GM21529 (cell line): ENCODE measurements at regions not wholly inside any gene's neighbourhood (a gene's known extent, or its start where the extent isn't known, plus 50 kb on each side); places are given as distances from the start of the nearest gene placed in this dataset.
"Not testable (repeated sequence)": the region's sequence is repeated elsewhere in the genome, so short reads cannot be mapped to it uniquely, and the experiment has no call there.

Experiments used
- ATAC-seq: cut with Tn5 transposase; IDR thresholded peaks from one replicate; pipeline ENCODE4 v1.9.1; 2021; ENCODE audit not compliant: unreplicated experiment

DNA sequence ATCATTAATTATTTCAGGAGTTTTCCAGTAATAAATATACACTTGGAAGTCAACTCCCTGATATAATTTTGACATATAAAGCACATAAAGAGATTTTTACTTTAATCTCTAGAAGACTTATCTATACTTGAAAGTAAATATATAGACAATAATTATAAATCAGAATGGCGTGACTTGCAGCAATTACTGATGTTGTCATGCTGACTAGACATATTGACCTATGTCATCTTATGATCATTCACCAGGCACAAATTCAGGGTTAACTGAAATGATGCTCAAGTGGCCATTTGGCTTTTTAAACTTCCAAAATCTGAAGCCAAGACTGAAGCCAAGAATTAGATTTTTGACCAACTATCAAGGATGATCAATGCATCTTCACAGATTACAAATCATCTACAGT is 192.2 kb downstream of the MCHR2 start:
- no peak for ATAC-seq

DNA sequence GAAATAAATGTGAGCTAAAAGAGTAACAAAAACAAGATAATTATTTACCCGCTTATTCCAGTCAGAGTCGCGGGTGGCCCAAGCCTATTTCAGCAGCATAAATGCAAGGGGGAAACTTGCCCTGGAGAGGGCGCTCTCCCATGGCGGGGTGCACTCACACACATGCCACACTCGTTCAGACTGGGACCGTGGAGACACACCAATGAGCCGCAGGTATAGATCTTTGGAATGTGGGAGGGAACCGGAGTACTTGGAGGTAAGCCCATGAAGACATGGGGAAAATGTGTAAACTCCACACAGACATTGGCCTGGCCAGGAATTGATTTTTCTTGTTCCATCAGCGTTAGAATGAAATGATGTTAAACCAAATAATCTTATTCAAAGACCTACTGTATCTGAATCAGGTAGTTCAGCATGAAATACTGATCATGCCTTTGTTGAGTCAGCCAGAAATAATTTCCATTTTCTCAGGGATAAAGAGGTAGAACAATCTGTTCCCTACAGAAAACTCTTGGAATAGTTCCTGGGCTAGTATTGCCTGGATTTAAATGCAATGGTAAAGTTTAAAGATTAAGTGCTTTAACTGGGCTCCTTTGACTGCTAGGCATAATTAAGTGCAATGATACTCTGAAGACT is 191.5 kb downstream of the MCHR2 start:
- no peak for ATAC-seq

DNA sequence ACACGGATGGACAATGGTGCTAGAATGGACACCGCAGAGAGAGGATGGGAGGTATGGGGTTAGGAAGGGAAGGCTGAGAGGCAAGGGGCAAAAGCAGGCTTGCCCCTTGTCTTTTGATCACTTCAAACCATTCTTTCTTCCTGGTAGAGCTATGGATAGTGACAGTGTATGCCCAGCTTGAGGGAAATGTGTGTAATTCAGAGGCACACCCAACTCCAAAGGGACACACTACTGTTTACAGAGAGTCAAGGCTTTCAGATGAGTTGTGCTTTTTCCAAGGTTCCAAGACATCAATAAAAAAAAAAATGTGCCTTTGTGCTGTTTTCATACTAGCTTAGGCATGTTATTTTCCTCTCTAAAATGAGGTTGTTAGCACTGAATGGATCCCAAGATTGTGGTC is 185.0 kb downstream of the MCHR2 start:
- ATAC-seq, result no peak

DNA sequence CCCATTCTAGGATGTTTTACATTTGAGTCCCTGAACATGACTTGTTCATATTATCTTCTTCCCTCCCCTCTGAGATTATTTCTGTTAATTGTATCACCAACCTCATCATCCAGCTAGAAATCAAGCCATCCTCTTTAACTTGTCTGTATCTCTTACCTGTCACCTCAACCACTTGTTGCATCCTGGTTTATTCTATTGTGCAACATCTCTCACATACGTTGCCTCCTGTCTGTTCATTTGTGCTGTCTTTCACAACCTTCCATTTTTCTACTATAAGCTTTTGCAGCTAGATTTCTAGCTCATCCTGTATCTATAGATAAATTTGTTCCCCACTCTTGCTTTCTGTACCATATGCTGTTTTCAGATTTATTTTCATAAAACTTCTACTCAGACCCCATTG is 183.7 kb downstream of the MCHR2 start:
- ATAC-seq, result no peak

DNA sequence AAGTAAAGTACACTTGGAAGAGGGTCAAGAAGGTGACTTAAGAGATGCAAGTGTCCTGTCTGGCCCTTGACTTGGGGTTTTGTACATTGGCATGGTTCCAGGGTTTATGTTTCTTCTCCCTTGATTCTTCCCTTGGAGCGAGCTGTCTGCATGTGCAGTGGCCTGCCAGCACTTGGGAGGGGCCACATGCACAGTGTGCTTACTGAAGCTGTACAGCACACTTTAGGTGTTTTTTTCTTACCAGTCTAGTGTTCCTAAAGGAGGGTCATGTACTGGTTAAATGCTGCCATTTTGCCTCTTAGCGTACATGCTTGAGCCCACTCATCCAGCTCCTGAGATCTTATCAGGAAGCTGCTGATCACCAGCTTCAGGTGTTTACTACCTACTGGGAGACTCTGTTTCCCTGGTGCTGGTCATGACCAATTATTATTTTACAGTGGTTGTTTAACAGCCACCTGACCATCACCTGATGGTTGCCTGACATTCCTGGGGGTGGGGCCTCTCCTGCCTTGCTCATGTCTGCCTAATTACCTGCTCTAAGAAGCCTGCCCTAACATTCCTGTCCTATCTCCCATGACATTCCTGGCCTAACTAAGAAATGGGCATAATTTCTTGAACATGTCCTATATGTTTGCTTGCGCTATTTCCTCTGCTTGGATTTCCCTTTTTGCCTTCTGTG is 182.9 kb downstream of the MCHR2 start:
- no peak for ATAC-seq

DNA sequence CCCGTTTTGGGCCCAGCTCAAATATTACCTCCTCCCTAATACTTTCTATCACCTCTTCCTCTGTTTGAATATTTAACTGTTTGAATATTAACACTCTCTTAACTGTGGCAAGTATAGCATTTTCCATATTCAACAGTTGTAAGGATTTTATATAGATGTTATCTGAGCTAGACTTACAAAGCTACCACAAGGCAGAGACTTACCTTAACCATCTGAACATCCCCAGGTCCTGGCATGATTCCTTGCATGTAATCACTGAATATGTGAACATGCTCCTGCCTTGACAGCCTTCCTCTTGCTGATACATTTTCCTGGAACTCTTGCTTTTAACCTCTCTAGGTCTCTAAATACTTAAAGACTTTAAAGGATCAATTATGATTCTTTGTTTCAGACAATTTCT is 182.4 kb downstream of the MCHR2 start:
- no peak for ATAC-seq

DNA sequence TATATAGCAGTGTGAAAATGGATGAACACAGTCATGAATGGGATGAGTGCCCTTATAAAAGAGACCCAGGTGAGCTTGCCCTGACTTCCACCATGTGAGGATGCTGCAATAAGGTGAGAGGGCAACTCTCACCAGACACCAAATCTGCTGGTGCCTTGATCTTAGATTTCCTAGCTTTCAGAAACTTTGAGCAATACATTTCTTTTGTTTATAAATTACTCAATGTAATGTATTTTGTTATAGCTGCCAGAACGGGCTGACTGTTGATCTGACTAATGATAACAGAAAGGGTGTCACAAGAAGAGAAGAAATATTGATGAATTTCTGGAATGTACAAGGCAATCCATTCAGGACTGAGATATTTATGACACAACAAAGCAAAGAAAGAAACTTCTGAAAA is 180.5 kb downstream of the MCHR2 start:
- no peak for ATAC-seq

DNA sequence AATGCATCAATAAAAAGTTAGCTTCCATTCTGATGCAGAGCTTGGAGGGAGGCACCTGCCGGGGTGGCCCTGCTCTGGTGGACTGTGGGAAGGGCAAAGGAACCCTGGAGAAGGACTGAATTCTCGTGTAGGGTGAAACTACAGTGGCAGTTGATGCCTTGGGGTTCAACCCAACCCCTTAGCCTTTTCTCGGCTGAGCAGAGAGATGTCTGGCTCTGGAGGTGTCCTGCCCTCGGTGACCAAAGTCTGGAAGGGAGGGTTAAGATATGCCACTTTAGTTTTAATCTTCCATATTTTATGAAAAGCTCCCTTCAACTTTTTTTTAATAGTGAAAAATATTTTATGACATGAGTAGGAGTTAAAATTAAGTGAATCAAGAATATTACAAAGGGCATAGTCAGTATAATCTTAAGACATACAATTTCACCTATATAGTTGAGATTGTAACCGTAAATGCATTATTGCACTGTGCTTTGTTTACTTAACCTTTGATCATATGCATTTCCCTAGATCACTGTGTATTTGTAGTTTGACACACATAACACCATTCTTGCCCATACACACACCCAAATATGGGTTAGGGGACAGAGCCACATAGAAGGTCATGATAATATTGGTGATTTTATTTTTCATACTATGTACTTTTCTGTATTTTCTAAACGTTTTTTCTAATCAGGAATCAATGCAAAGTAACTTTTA is 179.6 kb downstream of the MCHR2 start:
- ATAC-seq, result no peak

DNA sequence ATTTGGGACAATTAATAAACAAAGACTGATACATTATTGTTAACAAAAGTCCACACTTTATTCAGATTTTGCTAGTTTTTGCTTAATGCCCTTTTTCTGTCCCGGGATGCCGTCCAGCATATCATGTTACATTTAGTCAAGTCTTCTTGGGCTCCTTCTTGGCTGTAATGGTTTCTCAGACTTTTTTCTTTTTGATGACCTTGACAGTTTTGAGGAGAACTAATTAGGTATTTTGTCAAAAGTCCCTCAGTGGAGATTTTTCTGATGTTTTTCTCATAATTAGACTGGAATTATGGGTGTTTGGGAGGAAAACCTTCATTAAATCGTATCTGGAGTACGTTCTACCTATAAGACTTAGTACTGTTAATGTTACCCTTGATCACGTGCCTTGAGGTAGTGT is 177.2 kb downstream of the MCHR2 start:
- ATAC-seq, result no peak

DNA sequence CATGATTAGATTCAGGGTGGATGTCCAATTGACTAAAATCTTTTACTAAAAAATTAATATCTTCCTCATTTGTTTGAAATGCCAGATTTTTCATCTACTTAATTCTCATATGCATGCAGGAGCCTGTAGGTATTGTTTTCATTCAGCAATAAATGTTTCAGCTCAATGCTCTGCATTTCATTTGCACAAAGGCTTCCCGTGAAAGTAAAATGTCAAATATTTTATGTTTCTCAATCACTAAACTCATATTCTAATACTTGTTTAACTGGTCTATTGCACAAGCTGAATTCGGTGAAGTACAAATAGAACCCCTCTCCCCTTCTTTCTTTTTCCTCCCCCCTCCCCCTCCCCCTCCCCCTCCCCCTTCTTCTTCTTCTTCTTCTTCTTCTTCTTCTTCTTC is 175.9 kb downstream of the MCHR2 start:
- ATAC-seq, result no peak

DNA sequence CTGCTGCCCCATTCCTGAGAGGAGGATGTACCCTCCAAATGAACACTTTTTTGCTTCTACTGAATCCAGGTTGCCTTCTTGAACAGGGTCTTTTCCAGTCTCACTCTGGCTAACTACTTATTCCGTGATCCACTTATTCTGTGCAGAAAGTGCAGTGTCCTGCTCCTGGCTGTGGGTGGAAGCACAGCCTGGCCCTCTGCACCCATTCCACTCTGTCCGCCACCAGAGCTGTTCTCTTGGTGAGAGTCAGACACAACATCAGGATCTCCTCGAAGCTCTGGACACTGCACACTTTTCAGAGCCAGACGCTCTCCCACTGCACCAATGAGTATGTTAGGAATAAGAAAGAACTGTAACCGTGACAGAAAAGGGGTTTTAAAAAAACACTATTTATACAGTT is 174.2 kb downstream of the MCHR2 start:
- ATAC-seq, result no peak

DNA sequence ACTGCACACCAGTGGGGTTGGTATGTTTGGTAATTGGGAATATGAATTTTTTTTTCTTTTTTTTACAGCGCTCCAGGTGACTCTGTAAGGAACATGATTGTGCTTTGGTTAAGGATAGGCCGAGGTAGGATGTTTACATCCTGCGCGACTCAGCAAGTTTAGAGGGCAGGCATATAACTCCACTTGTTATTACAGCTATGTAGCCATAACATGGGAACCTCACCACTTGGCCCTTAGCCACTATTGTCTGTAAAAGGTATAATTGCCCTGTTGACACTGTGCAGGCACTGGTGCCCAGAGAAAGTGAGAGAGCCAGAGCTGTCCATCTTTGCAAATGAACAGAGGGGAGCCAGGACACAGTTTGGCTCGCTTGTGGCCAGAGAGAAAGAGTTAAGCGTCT is 172.9 kb downstream of the MCHR2 start:
- ATAC-seq, result no peak

DNA sequence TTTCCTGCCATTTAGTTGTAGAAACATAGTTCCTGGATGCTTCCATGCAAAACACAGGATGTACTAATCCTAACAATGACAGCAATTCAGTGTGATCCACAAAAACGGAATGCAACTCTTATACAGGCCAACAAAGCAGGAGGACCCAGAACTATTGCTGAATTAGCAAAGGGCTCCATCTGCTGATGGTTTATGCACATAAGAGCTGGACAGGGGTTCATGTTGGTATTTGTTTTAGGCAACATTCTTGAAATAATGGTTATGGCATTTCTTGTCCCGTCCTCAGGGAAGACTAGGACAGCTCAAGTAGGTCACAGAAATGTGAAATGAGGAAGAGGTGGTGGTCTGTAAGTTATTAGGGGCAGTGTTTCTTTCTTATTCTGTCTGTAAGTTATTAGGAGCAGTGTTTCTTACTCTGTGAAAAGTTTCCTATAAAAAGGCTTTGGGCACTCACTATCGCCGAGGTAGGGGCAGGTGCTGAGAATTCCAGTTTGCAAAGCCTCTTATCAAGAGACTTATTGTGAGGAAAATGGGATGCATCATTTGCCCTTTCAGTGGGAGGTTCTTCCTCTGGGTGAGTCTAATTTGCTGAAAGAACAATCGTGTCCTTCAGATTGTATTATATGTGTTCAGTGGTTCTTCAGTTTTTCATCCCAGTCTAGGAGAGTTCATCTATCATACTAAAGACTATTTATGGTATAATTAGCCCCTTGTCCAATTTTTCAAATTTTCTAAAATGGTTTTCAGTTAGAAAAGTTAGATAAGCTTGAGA is 171.1 kb downstream of the MCHR2 start:
- no peak for ATAC-seq

DNA sequence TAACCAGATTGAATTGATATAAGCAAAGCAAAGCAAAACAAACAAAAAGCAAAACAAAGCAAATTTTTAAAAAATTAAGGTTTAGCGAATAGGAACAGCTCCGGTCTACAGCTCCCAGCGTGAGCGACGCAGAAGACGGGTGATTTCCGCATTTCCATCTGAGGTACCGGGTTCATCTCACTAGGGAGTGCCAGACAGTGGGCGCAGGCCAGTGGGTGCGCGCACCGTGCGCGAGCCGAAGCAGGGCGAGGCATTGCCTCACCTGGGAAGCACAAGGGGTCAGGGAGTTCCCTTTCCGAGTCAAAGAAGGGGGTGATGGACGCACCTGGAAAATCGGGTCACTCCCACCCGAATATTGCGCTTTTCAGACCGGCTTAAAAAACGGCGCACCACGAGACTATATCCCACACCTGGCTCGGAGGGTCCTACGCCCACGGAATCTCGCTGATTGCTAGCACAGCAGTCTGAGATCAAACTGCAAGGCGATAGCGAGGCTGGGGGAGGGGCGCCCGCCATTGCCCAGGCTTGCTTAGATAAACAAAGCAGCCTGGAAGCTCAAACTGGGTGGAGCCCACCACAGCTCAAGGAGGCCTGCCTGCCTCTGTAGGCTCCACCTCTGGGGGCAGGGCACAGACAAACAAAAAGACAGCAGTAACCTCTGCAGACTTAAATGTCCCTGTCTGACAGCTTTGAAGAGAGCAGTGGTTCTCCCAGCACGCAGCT is 170.3 kb downstream of the MCHR2 start:
- not testable (repeated sequence) for ATAC-seq

DNA sequence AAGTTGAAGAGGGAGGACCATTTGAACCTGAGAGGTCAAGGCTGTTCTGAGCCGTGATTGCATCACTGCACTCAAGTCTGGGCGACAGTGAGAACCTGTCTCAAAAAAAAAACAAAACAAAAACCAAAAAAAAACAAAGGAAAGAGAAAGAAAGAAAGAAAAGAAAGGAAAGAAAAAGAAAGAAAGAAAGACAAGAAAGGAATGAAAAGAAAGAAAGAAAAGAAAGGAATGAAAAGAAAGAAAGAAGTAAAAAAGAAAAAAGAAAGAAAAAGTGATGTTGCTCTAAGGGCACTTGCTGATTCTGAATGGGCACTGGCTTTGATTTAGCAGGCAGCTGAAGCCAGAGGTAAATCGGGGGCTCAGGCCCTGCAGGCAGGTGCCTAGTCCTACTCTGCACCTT is 161.0 kb downstream of the MCHR2 start:
- ATAC-seq, result no peak

DNA sequence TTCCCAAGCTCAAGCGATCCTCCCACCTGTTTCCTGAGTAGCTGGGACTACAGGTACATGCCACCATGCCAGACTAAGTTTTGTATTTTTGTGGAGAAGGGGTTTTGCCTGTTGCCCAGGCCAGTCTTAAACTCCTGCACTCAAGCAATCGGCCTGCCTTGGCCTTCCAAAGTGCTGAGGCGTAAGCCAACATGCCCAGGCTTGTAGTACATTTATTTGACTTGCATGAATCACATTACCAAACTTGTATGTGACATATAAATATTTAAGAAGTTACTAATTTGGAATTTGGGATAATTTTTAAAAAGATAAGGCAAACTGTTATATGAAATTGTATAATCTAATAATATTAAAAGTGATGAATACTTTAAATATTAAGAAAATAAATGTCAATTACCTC is 157.6 kb downstream of the MCHR2 start:
- ATAC-seq, result no peak

DNA sequence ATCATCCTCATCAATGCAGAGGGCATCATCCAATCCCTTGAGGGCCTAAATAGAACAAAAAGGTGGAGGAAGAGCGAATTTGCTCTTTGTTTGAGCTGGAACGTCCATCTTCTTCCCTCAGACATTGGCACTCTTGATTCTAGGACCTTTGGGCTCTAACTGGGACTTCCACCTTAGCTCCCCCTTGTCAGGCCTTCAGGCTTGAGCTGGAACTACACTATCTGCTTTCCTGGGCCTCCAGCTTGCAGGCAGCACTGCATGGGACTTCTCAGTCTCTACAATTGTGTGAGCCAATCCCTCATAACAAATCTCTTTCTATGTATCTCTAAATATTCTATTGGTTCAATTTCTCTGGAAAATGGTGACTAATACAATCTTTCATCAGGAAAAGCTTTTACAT is 155.4 kb downstream of the MCHR2 start:
- ATAC-seq, result no peak

DNA sequence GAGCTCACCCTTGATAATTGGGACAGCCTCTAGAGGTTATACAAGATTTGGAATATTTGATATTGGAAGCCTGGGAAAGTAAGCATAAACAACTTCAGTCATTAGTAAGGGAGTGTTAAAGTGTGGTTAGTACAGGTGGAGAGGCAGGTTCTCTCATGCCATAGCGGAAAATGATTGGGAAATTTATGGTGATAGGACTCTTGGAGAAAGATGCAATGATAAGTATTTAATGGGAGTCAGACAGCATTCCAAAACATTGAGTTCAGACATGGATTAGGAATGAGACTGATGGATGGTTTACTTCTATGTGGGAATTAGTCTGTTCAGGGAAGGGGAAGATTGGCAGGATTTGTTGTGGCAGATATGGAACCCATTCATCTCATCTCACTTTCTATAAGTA is 152.7 kb downstream of the MCHR2 start:
- ATAC-seq, result no peak

DNA sequence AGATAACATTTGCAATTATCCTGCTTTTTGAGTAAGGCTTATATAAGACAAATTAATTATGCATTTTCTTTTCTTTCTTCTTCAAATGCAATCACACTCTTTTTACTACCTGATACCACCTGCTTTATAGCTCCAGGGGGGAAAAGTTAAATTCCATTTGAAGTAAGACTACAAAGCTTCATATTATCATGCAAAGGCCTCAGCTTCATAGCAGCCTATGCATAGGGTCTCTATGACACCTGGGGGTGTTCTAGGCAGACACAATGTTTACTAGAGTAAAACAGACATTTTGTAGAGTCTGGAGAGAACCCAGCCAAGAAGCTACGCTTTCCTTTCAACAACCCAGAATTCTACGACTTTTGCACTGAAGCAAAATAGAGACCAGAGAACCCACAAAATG is 148.0 kb downstream of the MCHR2 start:
- ATAC-seq, result no peak

DNA sequence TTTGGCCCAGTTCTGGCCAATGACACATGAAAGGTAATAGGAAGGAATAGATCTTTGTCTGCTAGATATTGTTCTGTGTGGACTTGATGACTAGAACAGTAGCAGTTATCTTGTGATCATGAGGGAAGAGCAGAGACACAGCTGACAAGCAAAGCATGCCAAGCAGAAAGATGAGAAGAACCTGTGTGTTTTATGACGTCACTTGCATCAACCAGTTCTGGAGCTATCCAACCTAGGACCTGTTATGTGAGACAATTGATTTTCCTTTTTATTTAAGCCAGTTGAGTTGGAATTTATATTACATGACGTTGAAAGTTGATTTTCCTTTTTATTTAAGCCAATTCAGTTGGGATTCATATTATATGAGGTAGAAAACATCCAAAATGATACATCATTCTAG is 143.2 kb downstream of the MCHR2 start:
- no peak for ATAC-seq

DNA sequence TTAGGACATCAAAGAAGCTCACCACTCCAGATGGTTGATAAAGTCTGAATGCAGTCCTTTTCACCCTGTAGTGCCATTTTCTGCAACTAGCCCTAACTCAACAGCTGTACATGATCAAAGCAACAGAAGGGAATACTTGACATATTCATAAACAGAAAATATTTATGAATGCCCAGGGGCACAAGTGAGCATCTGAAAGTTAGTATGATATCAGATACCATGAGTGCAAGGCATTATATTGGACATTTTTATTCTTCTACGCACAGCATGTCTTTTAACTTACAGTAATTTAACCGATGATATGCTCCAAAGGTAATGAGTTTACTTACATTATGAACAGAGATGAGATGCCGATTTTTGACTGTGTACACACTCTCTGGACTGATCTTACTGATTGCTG is 142.0 kb downstream of the MCHR2 start:
- ATAC-seq, result no peak
